G401 (cell line): ENCODE measurements at regions not wholly inside any gene's neighbourhood (a gene's known extent, or its start where the extent isn't known, plus 50 kb on each side); places are given as distances from the start of the nearest gene placed in this dataset.
"Not testable (repeated sequence)": the region's sequence is repeated elsewhere in the genome, so short reads cannot be mapped to it uniquely, and the experiment has no call there.

Experiments
- DNase-seq: peaks from one replicate; pipeline ENCODE4 v3.0.0-alpha.2; 2015; ENCODE audit warnings: low spot score
- in situ Hi-C: cut with HindIII; loops from 2 replicates; pipeline ENCODE4 v1.10.0; 2016; ENCODE audit warnings: low sequenced_read_pairs, mixed read lengths

- in situ Hi-C loops: no loop called here
- no peak for DNase-seq
Observed at GRCh38 chr3:30516238-30516637, 90.2 kb upstream of the TGFBR2 start.

GRCh38 chr3:30518181-30518864 is 88.1 kb upstream of the TGFBR2 start:
- DNase-seq: no peak
- in situ Hi-C loops: no loop called here

GRCh38 chr3:30518872-30519271 is 87.5 kb upstream of the TGFBR2 start:
- in situ Hi-C loops: no loop called here
- no peak for DNase-seq

GRCh38 chr3:30520699-30521098 is 85.7 kb upstream of the TGFBR2 start:
- in situ Hi-C loops: no loop called here
- DNase-seq: no peak

- DNase-seq: no peak
- in situ Hi-C loops: no loop called here
Observed at GRCh38 chr3:30521156-30521715, 85.2 kb upstream of the TGFBR2 start.

DNA sequence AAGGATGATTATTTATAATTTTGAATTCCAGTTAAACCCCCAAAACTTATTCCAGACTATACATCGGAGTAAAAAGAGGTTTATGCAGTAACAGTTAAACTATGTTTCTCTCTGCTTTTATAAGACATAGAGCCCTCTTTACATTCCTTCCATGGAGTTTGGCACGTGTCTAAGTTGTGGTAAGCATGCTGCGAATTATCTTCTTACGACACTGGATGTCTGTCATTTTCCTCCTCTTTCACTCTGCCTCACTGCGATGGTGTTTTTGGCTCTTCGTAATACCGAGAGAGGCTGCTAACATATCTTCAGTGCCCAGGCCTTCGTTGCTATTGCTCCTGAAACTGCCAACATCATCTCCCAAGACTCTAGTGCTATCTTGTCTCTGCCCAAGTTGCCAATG is 83.9 kb upstream of the TGFBR2 start:
- in situ Hi-C loops: no loop called here
- DNase-seq: no peak

DNA sequence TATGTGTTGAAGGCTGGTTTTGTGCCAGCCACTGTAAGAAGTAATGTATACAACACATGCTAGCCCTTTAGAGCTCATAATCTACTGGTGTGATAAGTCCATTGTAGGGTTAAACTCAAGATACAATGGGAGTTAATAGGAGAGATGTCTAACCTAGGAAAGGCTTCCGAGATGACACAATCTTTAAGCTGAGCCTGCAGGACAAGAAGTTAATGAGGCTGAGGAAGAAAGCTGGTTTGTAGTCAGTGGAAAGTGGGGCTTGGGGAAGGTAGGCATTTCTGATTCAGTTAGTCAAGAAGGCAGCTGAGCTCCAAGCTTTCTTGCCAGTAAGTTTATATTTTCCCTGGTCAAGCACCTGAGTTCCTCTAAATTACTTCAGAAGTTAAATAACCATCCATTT is 83.0 kb upstream of the TGFBR2 start:
- in situ Hi-C loops: no loop called here
- DNase-seq: no peak

DNA sequence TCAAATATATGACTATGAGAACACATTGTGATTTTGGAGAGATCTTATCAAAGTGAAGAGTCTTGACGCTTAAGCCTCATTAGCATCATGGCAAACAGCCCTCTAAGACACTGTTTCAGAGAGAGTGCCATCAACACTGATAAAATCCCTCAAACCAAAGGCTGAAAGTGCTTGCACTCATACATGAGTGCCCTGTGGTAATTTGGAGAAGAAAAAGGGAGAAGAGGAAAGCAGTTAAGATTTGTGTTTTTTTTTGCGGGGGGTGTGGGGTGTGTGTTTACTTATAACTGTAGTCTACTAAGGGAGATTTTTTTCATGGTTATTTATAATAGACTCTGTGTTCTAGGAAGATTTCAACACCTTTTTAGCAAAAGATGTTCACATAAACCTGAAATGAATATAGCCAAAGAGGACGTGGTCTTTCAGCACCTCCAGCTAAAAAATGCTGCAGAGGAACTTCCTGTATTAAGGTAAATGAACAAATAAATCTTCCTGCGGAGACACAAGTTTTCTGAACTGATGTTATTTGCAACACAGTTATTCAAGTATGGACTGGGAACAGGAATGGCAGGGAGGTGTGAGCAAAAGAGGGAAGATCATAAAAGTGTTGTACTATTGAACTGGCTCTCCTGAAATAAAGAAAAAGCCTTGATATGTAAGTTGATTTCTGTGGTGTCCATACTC is 81.9 kb upstream of the TGFBR2 start:
- no peak for DNase-seq
- in situ Hi-C loops: no loop called here

GRCh38 chr3:30526031-30526430 is 80.4 kb upstream of the TGFBR2 start:
- no peak for DNase-seq
- in situ Hi-C loops: no loop called here

- in situ Hi-C loops: no loop called here
- DNase-seq: no peak
Observed at GRCh38 chr3:30527186-30527585, 79.2 kb upstream of the TGFBR2 start.

DNA sequence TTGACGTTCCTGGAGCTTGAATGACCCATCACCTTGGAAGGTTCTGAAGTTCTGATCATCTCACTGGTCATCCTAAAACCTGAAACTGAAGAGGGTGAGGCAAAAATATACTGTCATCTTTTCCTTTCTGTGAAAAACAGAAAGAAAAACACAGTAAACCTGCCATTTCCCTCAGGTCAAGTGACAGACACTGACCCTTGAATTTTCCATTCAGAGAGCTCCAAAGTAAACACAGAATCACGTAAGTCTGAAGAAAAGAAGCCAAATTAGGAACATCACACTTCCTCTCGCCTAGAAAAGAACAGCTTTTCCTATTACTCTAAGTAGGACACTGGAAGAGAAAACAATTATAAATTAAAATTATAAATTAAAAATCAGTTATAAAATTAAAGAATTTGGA is 78.7 kb upstream of the TGFBR2 start:
- no peak for DNase-seq
- in situ Hi-C loops: no loop called here

DNA sequence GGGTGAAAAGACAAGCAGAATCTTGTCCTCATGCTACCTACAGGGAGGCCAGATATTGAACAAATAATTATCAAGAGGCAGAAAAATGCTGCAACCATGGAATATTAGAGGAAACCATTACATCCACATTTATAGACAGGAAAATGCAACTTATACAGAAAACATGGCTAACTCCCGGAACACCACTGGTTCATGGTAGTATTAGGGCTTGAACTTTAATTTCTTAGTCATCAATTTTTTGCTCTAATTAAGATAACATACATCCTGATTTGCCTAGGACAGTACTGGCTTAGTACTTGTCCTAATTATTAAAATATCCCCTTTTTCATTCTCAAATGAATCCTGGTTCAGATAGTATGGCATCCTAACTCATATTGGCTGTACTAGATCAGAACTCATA is 76.3 kb upstream of the TGFBR2 start:
- no peak for DNase-seq
- in situ Hi-C loops: no loop called here

GRCh38 chr3:30531017-30531570 is 75.3 kb upstream of the TGFBR2 start:
- no peak for DNase-seq
- in situ Hi-C loops: no loop called here

DNA sequence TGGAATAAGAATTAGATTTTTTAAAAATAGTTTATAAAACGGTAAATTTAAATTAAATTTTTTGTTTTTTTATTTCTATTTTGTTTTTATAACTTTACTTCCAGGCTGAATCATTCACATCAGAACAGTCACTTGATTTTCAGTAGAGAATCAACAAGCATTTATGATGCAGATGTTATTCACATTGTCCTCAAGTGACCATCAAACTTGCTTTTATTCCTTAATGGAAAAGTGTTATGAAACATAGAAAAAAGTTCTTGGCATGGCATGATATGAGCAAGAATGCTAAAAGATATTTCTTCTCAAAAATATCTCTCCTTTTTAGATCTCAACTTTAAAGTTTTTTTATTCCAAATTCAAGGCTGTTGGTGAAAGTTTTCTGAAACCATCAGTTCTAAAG is 70.9 kb upstream of the TGFBR2 start:
- in situ Hi-C loops: no loop called here
- no peak for DNase-seq

- in situ Hi-C loops: no loop called here
- DNase-seq: no peak
Observed at GRCh38 chr3:30538791-30539190, 67.6 kb upstream of the TGFBR2 start.

- in situ Hi-C loops: no loop called here
- DNase-seq: no peak
Observed at GRCh38 chr3:30539206-30539605, 67.2 kb upstream of the TGFBR2 start.

GRCh38 chr3:30539772-30540171 is 66.6 kb upstream of the TGFBR2 start:
- in situ Hi-C loops: no loop called here
- DNase-seq: no peak

DNA sequence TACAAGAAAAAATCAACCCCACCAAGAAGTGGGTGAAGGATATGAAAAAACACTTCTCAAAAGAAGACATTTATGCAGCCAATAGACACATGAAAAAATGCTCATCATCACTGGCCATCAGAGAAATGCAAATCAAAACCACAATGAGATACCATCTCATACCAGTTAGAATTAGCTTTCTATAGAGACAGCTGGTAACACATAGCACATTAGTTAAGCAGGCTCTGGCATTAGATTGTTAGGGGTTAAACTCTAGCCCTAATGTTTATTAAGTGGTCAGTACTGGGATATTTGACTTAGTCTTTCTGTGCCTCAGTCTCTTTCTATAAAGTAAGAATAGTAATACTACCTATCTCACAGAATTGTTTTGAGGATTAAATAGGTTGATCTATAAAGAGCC is 65.2 kb upstream of the TGFBR2 start:
- in situ Hi-C loops, DNase-seq: not testable (repeated sequence)

GRCh38 chr3:30542897-30543296 is 63.5 kb upstream of the TGFBR2 start:
- DNase-seq: no peak
- in situ Hi-C loops: no loop called here

GRCh38 chr3:30544812-30545211 is 61.6 kb upstream of the TGFBR2 start:
- DNase-seq: no peak

GRCh38 chr3:30546934-30547333 is 59.5 kb upstream of the TGFBR2 start:
- no peak for DNase-seq
- in situ Hi-C loops: no loop called here

More at GRCh38 chr3:30544812-30545211, 61.6 kb upstream of the TGFBR2 start:
- in situ Hi-C loops: no loop called here
